Limb (tissue), 2 donors: ENCODE measurements at regions not wholly inside any gene's neighbourhood (a gene's known extent, or its start where the extent isn't known, plus 50 kb on each side); places are given as distances from the start of the nearest gene placed in this dataset.
"Not testable (repeated sequence)": the region's sequence is repeated elsewhere in the genome, so short reads cannot be mapped to it uniquely, and the experiment has no call there.

Experiments
- DNase-seq, 2 donors: peaks; one replicate each; pipeline ENCODE4 v3.0.0-alpha.2; 2016; ENCODE audit errors: extremely low spot score in 2 of 2

DNA sequence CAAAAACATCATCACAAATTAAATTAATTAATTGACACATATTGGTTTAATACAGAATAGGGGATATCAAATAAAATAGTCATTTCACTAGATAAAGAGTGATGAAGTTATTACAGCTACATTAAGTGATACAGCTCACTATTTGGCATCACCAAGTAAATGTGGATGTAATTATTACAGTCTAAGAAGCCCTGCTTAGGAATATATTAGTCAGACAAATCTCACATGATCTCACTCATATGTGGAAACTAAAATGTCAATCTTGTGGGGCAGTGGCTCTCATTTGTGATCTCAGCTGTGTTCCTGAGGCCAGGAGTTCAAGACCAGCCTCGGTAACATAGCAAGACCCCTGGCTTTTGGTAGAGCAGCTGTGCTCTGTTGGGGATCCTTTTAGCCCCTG, 233.4 kb upstream of the RGMB start:
- no peak for DNase-seq

DNA sequence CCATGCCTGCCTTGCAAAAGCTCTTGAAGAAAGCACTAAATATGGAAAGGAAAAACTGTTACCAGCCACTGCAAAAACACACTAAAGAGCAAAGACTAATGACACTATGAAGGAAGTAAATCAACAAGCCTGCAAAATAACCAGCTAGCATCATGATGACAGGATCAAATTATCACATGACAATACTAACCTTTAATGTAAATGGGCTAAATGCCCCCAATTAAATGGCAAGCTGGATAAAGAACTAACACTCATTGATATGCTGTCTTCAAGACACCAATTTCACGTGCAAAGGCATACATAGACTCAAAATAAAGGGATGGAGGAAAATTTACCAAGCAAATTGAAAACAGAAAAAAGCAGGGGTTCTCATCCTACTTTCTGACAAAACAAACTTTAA, 231.8 kb upstream of the RGMB start:
- no peak for DNase-seq

DNA sequence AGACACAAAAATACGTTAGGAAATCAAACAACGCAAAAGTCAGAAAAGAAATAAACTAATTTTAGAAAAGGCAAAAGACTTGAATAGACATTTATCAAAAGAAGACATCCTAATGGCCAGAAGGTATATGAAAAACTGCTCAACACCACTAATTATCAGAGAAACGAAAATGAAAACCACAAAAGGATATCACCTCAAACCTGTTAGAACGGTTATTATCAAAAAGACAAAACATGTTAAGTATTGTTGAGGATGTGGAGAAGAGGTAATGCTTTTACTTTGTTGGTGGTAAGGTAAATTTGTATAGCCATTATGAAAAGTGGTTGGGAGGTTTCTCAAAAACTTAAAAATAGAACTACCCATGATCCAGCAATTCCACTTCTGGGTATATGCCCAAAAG, 230.0 kb upstream of the RGMB start:
- no peak for DNase-seq

DNA sequence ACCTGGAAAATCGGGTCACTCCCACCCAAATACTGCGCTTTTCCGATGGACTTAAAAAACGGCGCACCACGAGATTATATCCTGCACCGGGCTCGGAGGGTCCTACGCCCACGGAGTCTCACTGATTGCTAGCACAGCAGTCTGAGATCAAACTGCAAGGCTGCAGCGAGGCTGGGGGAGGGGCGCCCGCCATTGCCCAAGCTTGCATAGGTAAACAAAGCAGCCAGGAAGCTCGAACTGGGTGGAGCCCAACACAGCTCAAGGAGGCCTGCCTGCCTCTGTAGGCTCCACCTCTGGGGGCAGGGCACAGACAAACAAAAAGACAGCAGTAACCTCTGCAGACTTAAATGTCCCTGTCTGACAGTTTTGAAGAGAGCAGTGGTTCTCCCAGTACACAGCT, 226.5 kb upstream of the RGMB start:
- DNase-seq, result not testable (repeated sequence)

DNA sequence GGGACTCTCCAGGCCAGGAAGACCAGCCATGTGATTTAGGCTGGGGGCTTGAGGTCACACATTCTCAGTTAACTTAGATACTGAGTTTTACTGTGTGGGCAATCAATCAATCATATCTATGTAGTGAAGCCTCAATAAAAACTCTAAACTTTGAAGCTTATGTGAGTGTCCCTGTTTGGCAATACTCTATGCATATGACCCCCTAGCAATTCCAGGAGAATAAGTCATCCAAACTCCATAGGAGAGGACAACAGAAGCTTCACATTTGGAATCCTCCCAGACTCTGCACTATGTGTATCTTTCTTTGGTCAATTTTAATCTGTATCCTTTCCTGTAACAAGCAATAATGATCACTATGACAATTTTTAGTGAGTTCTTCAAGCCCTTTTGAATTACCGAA, 216.8 kb upstream of the RGMB start:
- DNase-seq, result no peak

DNA sequence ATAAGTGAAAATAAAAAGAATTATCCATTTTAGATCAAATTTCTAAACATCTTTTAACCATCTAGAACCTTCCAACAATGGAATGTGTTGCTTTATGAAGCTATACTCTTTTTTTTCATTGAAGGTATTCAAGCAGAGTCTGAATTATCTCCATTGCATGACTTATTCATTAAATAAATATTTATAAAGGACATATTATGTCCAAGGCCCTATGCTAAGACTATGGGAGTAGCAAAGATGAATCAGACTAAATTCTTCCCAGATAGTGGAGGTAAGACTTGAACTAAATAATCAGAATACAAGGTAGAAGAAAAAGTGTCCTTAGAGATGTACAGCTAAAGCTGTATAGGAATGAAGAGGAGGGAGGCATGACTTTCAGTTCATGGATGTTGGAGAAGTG, 215.5 kb upstream of the RGMB start:
- no peak for DNase-seq

DNA sequence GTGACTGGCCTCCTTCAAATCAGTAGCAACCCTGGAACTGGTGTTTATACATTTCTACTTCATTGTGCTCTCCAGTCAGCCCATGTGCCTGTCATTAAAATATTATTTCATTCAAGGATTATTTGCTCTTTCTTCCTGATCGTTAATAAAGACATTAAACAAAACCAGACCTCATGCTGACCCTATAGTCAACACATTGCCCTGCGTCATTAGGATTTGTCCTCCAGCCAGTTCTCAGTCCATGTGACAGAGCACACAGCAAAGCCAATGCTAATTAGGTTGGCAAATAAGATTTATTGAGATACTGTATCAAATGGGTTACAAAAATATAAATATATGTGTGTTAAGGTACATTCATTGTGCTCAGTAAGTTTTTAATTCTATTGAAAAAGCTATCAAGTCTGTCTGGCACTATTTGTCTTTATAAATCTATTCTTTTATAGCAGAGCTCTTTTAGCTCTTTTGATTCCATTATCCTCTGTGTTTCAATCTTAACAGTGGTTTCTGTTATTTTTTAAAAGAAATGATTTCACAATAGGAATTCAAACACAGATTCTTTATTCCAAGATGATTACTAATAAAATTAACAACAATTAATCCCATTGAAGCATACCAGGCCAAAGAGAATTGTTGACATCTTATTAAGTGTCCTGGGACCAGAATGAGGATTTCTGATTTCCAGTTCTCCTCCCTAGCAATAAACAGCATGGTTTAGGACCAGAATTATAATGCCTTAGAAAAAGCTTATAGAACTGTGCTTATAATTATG, 209.4 kb upstream of the RGMB start:
- no peak for DNase-seq

DNA sequence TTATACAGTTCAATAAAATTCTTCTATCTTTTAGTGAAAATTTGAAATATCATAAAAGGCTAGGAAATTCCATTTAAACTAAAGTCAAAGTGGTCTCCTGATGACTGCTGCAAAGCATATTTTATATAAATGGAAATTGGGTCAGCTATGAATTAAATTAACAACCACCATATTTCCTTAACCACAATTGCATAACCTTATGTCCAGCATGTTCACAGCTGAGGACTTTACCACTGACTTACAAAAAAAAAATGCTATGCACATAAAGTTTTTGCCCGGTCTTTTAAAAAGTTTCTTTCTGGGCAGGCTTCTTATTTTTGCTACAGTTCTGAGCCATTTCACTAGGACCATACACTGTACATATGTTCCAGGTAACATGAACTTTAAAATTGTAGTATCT, 208.6 kb upstream of the RGMB start:
- no peak for DNase-seq

DNA sequence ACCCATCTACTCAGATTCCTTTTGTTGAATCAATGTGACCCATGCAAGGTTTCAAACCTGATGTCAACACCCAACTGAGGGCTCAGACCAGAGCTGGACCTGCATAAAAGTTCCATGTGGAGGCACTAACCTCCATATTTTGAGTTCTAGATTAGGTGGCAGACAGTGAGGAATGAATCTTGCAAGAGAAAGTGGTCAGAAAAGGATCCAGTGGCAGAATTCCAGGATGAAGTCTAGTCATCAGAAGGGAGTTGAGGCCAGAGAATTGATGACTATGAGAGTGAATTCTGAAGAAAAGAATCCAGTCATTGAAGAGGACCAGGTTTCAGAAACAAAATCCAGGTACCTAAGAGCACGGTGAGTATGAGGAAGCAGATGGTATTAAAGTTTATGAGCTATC, 205.1 kb upstream of the RGMB start:
- no peak for DNase-seq

DNA sequence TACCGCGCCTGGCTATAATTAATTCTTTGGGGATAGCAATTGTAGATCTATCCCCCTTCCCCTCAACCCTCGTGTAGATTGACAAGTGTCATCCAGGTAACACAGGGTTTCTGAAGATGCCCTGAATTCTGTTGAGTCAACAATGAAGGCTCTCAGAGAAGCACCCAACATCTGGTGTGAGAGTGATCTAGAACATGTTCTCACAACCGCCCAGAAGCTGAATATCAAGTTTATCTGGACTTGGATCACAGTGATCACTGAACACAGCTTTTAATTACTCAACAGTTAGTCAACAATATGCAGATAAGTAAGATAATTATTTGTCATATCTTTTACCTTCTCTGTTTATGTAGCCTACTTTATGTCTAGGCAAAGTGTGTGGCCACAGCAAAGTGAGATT, 204.2 kb upstream of the RGMB start:
- DNase-seq, result no peak

DNA sequence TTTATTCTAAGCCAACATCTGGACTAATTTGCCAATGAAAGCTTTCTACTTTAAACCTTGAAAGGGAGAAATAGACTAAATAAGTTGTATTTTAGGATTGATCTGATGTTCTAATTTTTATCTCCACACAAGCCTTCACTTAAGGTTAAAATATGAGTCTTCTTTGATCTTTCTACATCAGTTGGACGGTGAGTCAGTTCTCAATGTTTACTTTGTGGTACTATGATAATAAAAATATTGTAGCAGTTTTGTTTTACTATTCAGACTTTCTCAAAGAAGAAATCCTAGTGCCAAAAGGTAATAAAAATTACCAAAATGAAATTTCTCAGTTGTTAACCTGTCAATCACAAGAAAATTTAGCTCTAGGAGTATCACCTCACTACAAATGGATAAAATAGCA, 203.5 kb upstream of the RGMB start:
- DNase-seq, result no peak

DNA sequence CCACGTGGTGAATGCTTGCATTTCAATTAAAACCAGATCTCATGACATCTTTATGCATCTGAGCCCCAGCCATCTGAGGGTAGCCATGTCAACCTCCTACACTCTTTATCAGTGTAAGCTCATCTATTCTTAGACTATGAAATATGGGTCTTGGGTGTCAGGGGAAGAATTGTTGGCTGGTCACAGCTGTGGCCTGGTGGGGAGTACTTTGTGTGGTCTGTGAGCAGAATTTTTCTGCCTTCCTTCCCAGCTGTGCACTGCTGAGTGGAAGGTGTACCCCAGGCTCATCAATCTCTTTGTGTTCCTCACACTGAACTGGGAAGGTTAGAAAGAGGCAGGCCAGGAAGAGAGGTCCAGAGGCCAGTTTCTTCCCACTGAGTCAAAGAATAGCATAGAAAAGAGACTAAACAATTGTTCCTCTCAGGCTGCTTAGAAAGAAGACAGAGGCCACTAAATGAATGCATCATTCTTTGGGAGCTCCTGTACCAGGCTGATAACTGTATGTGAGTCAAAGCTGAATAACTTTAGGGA, 202.7 kb upstream of the RGMB start:
- DNase-seq, result peak in 1 of 2 donors; percentile 37

DNA sequence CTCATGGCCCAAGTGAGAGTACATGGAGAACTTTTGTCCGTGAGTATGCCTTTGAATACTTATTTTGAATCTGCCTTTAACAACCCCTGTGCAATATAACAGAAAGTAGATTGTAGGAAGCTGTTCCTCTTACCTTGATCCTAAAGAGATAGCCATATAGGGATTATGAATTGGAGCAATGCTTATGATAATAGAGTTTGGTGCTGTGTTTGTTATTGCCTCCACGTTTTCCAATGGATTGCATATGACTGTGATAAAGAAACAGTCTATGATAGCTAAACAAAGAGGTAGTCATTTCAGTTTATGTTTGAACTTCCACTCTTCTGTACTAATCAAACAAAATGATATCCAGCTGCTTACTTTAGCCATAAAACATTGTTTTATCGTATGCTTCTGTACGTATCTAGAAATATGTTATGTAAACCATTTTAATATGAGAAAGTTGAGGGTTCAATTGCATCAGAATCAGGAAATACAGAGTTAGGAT, 199.6 kb upstream of the RGMB start:
- no peak for DNase-seq

DNA sequence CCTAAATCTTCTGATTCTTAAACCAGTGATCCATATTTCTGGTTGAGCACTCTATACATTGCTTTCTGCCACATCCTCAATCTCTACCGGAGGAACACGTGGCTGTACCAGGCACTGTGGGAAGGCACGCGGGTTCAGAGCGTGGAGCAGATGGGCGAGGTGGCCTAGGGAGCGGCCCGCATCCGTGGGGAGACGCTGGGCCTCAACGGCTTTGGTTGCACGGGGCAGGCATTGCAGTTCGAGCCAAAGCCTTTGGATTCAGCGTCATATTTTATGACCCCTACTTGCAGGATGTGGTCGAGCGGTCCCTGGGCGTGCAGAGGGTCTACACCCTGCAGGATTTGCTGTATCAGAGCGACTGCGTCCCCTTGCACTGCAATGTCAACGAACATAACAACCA, 197.2 kb upstream of the RGMB start:
- no peak for DNase-seq

DNA sequence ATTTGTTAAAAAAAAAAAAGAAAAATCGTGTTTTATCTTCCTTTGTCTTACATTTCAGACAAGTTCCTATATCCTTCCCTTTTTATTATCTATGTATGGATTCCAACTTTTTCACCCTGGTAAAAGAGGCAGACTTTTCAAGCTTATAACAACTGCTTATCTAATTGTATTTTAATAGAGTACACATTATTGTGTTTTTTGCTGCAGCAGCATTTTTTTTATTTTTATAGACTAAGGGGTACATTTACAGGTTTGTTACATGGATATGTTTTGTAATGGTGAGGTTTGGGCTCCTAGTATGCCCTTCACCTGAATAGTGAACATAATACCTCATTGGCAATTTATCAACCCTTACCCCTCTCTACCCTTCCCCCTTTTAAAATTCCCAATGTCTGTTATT, 195.0 kb upstream of the RGMB start:
- no peak for DNase-seq

DNA sequence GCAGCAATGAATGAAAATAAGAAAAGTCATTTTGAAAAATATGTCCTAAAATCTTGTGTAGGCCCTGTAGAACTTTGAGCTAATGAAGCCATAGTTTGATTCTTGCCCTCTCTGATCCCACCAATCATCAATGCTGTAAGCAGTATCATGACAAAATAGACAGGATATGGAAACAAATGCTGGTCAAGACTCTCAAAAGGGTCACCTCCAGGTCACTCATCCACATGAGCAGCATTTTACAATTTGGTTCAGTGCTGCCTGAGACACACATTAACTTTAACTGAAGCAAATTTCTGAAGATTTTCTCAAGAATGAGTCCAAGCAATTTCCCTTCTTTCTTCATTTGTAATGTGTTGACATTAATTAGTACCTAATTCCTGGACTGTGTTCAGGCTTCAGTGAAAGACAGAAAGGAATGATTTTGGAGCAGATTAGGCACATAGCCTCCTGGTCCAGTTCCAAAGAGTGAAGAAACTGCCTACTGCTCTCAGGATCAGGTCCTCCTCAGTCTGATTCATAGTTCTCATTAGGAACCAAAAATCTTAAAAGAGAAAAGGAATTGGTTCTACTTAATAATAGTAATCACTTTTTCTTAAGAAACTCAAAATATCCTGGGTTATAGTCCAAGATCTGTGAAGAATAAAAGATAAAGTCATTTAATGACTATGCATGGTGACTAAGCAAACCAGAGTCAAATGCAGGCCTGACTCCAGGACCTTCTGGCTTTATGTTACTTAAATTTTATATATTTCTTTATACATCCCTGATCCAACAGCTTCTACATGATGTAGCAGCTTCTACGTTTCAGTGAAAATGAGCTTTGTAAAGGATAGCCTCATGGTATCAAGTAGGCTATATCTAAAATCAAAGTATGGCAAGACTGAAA, 192.1 kb upstream of the RGMB start:
- no peak for DNase-seq

DNA sequence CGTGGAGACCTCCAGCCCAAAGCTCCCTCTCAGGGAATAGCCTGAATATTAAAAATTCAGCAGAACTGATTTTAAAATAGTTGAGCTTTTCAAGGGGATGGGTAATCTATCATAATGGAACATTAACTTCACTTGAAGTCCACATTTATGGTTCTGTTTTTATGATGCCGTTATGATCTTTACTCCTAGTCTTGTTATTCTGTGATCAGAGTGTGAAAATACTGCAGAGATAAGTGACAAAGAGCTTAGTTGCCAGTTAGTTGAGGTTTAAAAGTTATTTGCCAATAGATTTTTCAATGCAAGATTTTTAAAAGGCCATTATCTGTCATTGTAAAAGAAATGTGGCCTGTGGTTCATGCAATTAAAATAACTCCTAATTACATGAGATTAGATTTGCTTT, 189.9 kb upstream of the RGMB start:
- no peak for DNase-seq

DNA sequence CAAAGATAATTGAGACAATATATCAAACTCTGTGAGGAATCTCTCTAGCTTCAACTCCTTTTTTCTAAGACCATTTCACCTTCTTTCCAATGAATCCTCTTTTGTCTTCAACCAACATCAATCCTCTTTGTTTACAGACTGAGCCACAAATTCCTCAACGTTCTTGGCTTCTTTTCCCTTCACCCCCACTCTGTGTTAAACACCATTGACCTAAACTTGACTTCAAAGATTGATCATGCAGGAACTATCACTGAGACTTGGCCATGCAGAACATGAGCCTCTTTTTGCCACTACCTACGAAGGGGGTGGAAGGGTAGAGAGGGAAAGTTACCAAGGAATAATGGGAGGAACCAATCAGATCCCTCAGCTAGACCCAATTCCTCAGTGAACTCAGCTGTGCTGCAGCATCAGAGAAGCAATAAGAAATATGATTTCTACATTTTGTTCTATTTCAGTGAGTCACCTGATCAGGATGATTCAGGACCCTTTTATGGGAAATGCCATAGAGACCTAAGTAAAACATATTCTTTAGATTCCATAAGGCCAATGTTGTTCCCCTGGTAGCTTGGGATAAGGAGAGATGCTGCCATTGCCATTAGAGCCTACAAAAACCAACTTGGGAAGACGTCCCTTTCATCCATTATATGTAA, 187.7 kb upstream of the RGMB start:
- DNase-seq, result no peak

DNA sequence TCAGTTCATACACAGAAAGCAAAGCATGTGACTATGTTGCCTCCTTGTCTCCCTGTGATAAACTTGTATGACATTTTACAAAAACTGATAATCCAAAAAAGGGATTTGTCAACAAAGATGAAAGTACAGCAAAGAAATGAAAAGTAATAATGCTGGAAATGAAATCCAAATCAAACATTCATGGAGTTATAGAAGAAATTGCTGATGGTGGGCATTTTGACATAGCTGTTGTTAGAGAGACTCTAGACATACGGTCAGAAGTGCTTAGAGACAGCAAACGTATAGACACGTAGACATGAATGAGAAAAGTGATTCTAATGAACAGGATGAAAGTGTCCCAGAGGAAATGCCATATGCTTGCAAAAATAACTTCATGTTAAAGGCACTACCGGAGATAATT, 186.9 kb upstream of the RGMB start:
- DNase-seq, result no peak

DNA sequence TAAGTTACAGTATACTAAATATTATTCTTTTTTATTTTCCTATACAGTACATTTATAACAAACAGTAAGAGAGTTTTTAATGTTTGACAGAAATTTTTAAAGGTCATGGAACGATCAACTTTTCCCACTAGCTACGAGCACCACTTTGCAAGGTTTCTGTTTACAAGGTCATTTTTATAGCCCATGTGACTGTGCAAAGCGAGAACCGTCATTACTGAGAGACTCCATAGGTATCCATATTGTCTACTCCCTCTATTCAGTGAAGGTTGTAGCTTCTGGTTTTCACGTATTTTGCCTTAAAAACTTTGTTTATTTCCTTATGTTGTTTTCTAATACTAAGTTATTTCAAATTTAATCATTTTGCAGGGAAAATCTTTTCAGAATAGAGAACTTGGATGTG, 186.3 kb upstream of the RGMB start:
- DNase-seq, result no peak

DNA sequence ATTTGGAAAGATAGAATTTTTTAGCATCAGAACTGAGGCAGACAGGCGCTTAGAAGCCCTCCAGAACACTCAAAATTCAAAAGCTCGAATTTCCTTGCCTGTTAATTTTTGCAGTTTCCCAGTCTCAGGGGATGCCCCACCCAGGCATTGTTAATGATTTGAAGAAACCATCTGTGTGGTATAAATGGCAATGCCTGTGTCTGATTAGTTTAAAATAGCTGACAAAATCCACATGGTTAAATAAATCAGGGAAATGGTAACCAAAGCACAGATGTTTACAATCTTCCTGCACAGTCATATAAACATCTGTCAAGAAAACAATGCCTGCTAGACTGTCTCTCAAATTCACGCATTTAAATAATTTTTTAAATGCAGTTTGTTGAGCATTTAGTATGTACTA, 185.2 kb upstream of the RGMB start:
- DNase-seq, result peak in 1 of 2 donors; percentile 6

DNA sequence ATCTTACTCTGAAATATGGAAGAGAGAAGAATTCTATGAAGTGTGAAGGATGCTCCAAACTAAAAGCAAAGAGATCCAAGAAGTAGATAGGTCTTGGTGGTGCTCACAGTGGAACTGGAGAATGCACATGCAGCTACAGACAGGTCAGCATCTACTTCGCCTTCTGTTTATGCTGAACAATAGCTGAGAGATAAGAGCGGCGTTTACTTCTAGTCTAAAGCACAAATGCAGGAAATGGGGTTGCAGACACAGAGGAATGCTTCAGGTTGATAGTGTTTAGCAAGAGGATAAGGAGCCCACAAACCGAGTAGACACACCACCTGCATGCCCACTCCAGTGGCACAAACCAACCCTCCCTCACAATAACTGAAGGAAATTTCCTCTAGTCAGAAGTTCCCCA, 180.0 kb upstream of the RGMB start:
- DNase-seq, result no peak
